ENCODE measurements at regions not wholly inside any gene's neighbourhood (a gene's known extent, or its start where the extent isn't known, plus 50 kb on each side); places are given as distances from the start of the nearest gene placed in this dataset.

GRCh38 chr12:5178571-5178970 lies 134.9 kb downstream of the KCNA5 start:
- no peak for TF ChIP-seq CTCF (IDR thresholded peaks at IDR 0.05)
- no peak for TF ChIP-seq MAX (IDR thresholded peaks at IDR 0.05; ENCODE audit: low read depth)
- no peak for TF ChIP-seq YY1 (IDR thresholded peaks at IDR 0.05; ENCODE audit: low read depth)
- TF ChIP-seq SMC3 (IDR thresholded peaks at IDR 0.05; ENCODE audit: low read depth, low read length): no peak
